ENCODE measurements at regions not wholly inside any gene's neighbourhood (a gene's known extent, or its start where the extent isn't known, plus 50 kb on each side); places are given as distances from the start of the nearest gene placed in this dataset.

DNA sequence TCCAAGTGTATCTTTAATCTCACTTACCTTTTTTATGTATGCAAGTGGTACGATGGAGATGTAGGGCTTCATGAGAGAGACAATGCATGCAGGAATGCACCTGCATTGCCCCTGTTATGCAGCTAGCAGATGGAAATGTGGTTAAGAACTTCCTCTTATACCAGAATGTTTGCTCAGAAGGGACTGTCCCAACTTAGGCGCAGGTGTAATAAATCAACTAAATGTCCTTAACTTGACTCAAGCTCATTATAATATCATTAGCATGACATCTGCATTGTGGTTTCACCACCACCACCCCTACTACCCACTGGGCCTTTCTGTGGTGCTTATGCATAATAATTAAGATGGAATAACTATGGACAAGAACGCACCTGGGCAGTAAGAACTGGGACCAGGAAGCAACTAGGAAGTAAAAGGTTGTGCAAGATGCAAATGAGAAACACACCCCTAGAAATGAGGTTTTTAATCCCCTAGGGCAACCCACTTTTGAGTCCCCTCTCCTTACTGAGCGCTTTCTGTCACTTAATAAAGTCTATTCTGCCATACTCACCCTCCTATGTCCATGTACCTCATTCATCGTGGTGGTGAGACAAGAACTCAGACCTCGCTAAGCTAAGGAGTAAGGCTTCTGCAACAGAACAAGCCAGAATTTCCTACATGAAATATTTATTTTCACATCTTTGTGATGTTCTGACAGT, 1103.3 kb upstream of the B3GALT2 start:
- Histone ChIP-seq H3F3A (ENCODE audit: insufficient read depth, low read depth) (no peaks in the 10 kb centered on the region), H3K9me3 (ENCODE audit: insufficient read depth, low read depth) (no peaks in the 10 kb centered on the region), H3K4me3 (no peak overlapping the region), H3K36me3 (ENCODE audit: low read depth) (no peaks in the 10 kb centered on the region), H4K20me1 (ENCODE audit: insufficient read depth) (no peaks in the 10 kb centered on the region), H3K27ac (no peak overlapping the region), H3K79me2 (ENCODE audit: low read depth) (no peaks in the 10 kb centered on the region), H3K4me2 (no peak overlapping the region), H3K27me3 (ENCODE audit: insufficient read depth, low read depth) (no peaks in the 10 kb centered on the region), H2AFZ (no peak overlapping the region), H3K9me2 (ENCODE audit: insufficient read depth) (no peaks in the 10 kb centered on the region; the same call in 1 of the 2 replicates), H3K4me1 (replicated peaks; ENCODE audit: insufficient read depth) (no peaks in the 10 kb centered on the region)
- BruUV-seq (replicated peaks) = no TSS peak
- TF ChIP-seq EZH2 (IDR thresholded peaks at IDR 0.05; ENCODE audit: low read depth) = no peak
- TF ChIP-seq, protein P1, sequence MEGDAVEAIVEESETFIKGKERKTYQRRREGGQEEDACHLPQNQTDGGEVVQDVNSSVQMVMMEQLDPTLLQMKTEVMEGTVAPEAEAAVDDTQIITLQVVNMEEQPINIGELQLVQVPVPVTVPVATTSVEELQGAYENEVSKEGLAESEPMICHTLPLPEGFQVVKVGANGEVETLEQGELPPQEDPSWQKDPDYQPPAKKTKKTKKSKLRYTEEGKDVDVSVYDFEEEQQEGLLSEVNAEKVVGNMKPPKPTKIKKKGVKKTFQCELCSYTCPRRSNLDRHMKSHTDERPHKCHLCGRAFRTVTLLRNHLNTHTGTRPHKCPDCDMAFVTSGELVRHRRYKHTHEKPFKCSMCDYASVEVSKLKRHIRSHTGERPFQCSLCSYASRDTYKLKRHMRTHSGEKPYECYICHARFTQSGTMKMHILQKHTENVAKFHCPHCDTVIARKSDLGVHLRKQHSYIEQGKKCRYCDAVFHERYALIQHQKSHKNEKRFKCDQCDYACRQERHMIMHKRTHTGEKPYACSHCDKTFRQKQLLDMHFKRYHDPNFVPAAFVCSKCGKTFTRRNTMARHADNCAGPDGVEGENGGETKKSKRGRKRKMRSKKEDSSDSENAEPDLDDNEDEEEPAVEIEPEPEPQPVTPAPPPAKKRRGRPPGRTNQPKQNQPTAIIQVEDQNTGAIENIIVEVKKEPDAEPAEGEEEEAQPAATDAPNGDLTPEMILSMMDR (conservative IDR thresholded peaks at IDR 0.05) = no peak
- ChIA-PET POLR2A (ENCODE audit: unreplicated experiment) (no interaction called here), CTCF (no interaction called here)
- intact Hi-C loops (cut with micrococcal nuclease; ENCODE audit: unreplicated experiment) = no loop called here
- DNase-seq = no peak

DNA sequence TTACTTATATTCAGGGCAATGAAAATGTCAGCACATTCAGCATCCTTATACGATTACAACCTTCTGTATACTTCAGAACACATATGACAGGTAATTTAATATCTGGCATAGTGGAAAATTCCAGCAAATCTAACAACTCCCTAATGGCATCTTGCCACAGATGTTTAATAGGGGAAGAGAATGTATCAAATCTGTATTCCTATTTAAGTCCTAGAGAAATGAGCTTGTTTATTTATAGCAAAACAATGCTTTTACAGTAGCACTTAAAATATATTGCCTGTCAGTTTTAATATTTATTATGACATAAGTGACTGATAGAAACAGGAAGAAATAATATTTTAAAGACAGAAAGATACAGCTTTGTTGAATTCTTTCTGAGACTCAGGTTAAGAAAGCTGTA, 1101.8 kb upstream of the B3GALT2 start:
- Histone ChIP-seq H3K4me1 (replicated peaks; ENCODE audit: insufficient read depth) (no peaks in the 10 kb centered on the region), H3K4me3 (no peak overlapping the region), H3F3A (ENCODE audit: insufficient read depth, low read depth) (no peaks in the 10 kb centered on the region), H3K36me3 (ENCODE audit: low read depth) (no peaks in the 10 kb centered on the region), H2AFZ (no peak overlapping the region), H3K27me3 (ENCODE audit: insufficient read depth, low read depth) (no peaks in the 10 kb centered on the region), H3K79me2 (ENCODE audit: low read depth) (no peaks in the 10 kb centered on the region), H4K20me1 (ENCODE audit: insufficient read depth) (no peaks in the 10 kb centered on the region), H3K9me3 (ENCODE audit: insufficient read depth, low read depth) (no peaks in the 10 kb centered on the region), H3K4me2 (no peak overlapping the region), H3K27ac (no peak overlapping the region), H3K9me2 (ENCODE audit: insufficient read depth) (no peaks in the 10 kb centered on the region)
- BruUV-seq (replicated peaks) = no TSS peak
- intact Hi-C loops (cut with micrococcal nuclease; ENCODE audit: unreplicated experiment) = no loop called here
- no peak for DNase-seq
- TF ChIP-seq EZH2 (IDR thresholded peaks at IDR 0.05; ENCODE audit: low read depth) = no peak
- TF ChIP-seq, protein P1 (conservative IDR thresholded peaks at IDR 0.05) = no peak
- ChIA-PET CTCF (no interaction called here), POLR2A (ENCODE audit: unreplicated experiment) (no interaction called here)

DNA sequence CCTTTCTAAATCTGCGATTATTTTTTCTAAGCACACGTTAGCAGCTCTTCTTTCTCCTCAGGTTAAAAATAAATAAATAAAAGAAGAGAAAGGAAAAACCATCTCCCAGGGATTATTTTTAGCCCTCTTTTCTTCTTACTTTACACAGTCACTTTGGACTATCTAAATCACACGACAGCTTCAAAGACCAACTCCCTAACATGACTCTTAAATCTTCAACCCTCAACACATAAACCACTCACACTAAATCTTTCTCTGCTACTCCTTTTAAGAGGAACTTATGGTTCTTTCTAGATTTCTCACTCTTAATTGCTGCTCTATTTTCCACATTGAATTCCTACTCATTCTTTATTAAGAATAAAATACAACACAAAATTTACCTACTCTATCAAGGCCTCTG, 1095.0 kb upstream of the B3GALT2 start:
- no peak overlapping the region for H3K4me3 ChIP-seq
- no peaks in the 10 kb centered on the region for H4K20me1 ChIP-seq (ENCODE audit: insufficient read depth)
- DNase-seq = no peak
- POLR2A ChIA-PET (ENCODE audit: unreplicated experiment) = no interaction called here
- H3K27ac ChIP-seq = no peak overlapping the region
- no peaks in the 10 kb centered on the region; the same call in 1 of the 2 replicates for H3K9me3 ChIP-seq (ENCODE audit: insufficient read depth, low read depth)
- no peaks in the 10 kb centered on the region for H3K4me1 ChIP-seq (replicated peaks; ENCODE audit: insufficient read depth)
- CTCF ChIA-PET = no interaction called here
- H3K4me2 ChIP-seq = no peak overlapping the region
- no peaks in the 10 kb centered on the region for H3F3A ChIP-seq (ENCODE audit: insufficient read depth, low read depth)
- no peaks in the 10 kb centered on the region; the same call in 1 of the 2 replicates for H3K9me2 ChIP-seq (ENCODE audit: insufficient read depth)
- no peak overlapping the region for H2AFZ ChIP-seq
- BruUV-seq (replicated peaks) = no TSS peak
- H3K79me2 ChIP-seq (ENCODE audit: low read depth) = no peaks in the 10 kb centered on the region
- intact Hi-C loops (cut with micrococcal nuclease; ENCODE audit: unreplicated experiment) = no loop called here
- H3K36me3 ChIP-seq (ENCODE audit: low read depth) = no peaks in the 10 kb centered on the region
- H3K27me3 ChIP-seq (ENCODE audit: insufficient read depth, low read depth) = no peaks in the 10 kb centered on the region
- no peak for TF ChIP-seq EZH2 (IDR thresholded peaks at IDR 0.05; ENCODE audit: low read depth)
- TF ChIP-seq, protein P1 (conservative IDR thresholded peaks at IDR 0.05) = no peak

Data from PC-9 (cell line).